Panc1 (cell line): ENCODE measurements at regions not wholly inside any gene's neighbourhood (a gene's known extent, or its start where the extent isn't known, plus 50 kb on each side); places are given as distances from the start of the nearest gene placed in this dataset.

Experiments used
- CTCF ChIP-seq: fragments of 450-650 bp; IDR thresholded peaks from 2 replicates; pipeline ENCODE4 v1.5.1; 2017; ENCODE audit warnings: mild to moderate bottlenecking
- POLR2AphosphoS5 ChIP-seq: IDR thresholded peaks from 2 replicates; pipeline ENCODE4 v1.6.1; 2012; ENCODE audit warnings: mild to moderate bottlenecking, low read depth, low read length, moderate library complexity
- REST ChIP-seq, 2 experiments: IDR thresholded peaks; 2 replicates each; pipeline ENCODE4 v1.6.1; 2011 to 2012; ENCODE audit warnings: low read depth in 2 of 2, control low read depth in 1 of 2, low read length in 1 of 2, mild to moderate bottlenecking in 1 of 2, moderate library complexity in 1 of 2; ENCODE audit not compliant: insufficient read depth in 1 of 2
- SIN3A ChIP-seq: IDR thresholded peaks from 2 replicates; pipeline ENCODE4 v1.6.1; 2012; ENCODE audit warnings: low read depth, mild to moderate bottlenecking, low read length, moderate library complexity, borderline replicate concordance; ENCODE audit not compliant: insufficient read depth
- TCF7L2 ChIP-seq: IDR thresholded peaks from 2 replicates; pipeline ENCODE4 v1.6.1; 2011; ENCODE audit warnings: mild to moderate bottlenecking, low read depth, low read length, inconsistent platforms

- TF ChIP-seq POLR2AphosphoS5: no peak
- TF ChIP-seq CTCF: no peak
- TF ChIP-seq TCF7L2: no peak
- TF ChIP-seq REST (IDR thresholded peaks at IDR 0.05; ENCODE audit: insufficient read depth in 1 of 2, low read depth in 2 of 2, low read length in 1 of 2): no peak
- no peak for TF ChIP-seq SIN3A
These were observed 202.8 kb downstream of the MN1 start for GRCh38 chr22:27598792-27599191.
